ENCODE measurements at regions not wholly inside any gene's neighbourhood (a gene's known extent, or its start where the extent isn't known, plus 50 kb on each side); places are given as distances from the start of the nearest gene placed in this dataset.

GRCh38 chr16:86707171-86707570, 128.8 kb downstream of the FOXL1 start:
- TF ChIP-seq CTCF (IDR thresholded peaks at IDR 0.05; ENCODE audit: low read depth, low read length), result no peak
- TF ChIP-seq EZH2phosphoT487 (IDR thresholded peaks at IDR 0.05; ENCODE audit: low read depth), result no peak
